Activated CD4-positive, alpha-beta T cell treated with anti-CD3 and anti-CD28 coated beads for 48 hours (primary cell): ENCODE measurements at regions not wholly inside any gene's neighbourhood (a gene's known extent, or its start where the extent isn't known, plus 50 kb on each side); places are given as distances from the start of the nearest gene placed in this dataset.
"Not testable (repeated sequence)": the region's sequence is repeated elsewhere in the genome, so short reads cannot be mapped to it uniquely, and the experiment has no call there.

Experiments used
- DNase-seq: peaks from one replicate; pipeline ENCODE4 v3.0.0-alpha.2; 2020

DNA sequence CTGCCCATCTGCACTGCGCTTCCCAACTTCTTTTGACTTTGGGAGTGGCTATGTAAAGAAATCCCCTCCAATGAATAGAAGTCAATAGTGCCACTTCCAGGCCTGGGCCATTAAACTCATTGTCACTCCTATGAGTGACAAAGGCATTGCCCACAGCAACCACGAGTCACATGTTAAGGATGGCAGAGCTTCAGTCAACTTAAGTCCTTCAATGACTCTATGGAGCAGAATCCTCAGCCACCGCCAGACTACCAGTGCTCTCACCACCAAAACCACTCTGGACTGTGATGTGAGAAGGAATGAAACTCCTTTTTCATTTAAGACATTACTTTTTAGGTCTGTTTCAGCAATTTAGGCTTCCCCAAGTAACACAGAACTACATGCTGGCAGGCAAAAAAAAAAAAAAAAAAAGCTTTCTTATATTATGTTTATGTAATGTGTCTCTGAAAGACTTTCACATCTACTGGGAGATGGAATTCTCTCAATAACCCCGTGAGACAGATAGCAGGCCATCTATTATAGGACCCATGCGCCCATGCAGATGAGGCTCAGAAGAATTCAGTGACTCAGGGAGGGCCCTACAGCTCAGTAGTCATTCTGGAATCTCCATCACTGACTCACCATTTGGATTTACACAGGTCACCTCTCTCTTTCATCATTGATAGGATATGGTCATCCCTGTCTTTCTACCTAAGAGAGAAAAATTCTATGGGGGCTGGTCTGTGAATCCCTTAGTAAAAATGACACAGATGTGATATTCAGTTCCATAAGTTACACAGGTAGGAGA lies 180.5 kb downstream of the CEMIP2 start:
- peak; percentile 31 for DNase-seq

DNA sequence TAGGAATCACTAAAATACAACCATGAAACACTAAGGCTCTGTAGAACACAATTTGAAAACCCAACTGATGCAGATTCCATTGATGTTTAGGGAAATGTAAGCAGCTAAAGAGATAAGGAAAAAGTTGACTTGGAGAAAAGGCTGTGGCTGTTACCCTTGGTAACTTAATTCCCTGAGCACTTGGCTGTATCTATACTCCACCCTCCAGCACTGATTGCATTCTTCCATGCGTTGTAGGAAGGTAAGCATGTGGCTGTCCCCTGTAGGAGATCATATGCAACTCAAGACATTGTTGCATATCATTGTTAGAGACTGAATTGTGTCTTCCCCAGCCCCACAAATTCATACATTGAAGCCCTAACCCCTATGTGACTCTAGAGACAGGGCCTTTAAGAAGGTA lies 184.5 kb downstream of the CEMIP2 start:
- DNase-seq = no peak

DNA sequence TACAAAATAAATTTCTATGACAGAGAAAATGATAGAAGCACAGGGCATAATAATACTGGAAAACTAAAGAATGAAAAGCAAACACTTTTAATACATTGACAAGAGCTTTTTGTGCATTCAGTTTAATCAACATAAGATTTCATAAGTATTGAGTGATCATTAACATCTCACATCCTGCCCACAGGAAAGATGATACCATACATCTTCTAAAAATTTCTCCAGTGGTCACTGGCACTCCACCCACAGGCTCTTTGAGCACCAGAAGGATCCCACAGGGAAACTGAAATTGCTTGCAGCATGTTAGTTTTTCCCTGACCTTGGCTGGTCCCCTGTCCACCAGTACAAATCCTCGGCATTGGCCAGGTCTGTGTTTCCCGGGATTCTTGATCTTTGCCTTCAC lies 186.0 kb downstream of the CEMIP2 start:
- DNase-seq = no peak

DNA sequence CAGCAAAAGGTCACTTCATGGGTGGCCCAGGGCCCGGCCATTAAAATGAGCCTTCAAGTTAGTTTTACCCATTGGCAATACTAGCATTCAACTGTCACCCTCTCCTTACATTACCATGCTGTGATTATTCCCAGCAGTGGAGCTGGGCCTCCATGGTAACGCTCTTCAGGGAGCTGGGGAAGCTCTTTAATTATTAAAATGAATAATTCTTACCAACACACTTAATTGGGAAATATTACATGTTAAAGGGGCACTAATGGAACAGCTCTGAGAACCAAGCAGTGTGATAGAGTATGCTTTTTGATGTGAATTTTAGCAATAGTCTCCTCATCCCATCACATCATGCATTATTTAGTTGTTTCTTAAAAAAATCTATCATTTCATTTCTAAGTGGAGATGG lies 187.2 kb downstream of the CEMIP2 start:
- DNase-seq = no peak

DNA sequence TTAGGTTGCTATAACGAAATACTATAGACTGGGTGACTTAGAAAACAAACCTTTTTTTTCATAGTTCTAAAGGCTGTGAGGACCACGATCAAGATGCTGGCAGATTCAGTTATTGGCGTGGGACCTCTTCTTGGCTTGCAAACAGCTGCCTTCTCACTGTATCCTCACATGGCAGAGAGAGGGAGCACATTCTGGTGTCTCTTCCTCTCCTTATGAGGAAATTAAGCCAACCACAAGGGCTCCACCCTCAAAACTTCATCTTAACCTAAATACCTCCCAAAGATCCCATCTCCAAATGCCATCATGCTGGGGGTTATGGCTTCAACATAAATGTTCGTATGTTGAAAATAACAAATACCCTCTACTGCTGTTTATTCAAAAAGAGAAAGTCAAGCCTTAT lies 197.1 kb downstream of the CEMIP2 start:
- no peak for DNase-seq

DNA sequence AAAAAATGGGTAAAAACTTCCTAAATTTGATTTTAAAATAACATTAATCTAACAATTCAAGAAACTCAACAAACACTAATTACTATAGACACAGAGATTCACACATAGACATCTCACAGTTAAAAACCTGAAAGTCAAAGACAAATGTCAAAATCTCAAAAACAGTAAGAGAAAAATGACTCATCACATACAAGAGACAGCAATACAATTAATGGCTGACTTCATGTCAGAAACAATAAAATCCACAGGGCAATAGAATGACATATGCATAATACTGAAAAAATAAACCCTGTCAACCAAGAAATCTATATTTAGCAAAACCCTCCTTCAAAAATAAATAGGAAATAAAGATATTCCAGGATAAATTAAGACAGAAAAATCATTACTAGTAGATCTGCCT lies 200.4 kb downstream of the CEMIP2 start:
- no peak for DNase-seq

DNA sequence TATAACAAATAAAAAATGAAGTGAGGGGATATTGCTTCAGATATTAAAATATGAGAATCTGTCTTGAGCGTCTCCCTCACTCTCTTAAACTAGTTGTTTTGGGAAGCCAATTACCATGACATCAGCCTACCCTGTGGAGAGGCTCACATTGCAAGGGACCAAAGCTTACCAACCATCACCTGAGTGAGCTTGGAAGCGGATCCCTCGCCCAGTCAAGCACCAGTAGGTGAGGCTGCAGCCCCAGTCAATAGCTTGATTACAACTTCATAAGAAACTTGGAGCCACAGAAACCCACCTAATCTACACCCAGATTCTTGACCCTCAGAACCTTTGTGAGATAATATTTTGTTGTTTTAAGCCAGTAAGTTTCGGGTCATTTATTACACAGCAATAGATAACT lies 206.2 kb downstream of the CEMIP2 start:
- no peak for DNase-seq

DNA sequence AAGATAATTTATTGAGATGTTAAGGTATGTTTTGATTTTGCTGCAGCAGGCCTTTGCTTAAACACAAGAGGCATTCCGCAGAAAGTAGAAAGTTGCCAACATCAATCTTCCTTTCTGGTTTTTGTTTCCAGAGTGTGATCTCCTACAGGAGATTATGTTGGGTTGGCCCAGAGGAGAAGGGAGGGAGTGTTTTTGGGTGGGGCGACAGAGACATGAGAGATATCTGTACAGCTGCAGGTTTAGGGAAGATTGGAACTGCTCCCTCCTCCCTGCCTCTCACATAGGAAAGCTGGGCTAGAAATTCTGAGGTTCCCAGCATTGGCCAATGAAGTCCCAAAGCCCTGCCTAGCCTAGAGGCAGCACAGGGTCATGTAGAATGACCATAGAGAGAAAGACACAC lies 211.0 kb downstream of the CEMIP2 start:
- no peak for DNase-seq

DNA sequence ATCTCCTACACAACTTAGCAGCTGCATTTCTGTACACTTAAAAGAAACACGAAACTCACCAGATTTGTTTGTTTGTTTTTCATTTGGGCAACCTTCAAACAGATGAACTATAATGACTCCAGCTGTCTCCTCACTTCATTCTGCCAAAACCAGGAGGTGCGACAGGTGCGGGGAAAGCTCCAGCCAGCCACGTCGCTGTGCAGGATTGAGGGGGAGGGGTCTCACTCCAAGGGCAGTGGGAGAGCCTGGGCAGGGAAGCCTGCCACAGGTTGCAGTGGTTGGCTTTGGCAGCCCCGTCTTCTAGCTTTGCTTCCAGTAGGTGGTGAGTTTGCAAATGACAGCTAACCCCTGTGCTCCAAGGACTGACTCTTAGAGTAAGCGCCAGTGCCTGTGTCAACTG lies 215.8 kb downstream of the CEMIP2 start:
- DNase-seq = no peak

DNA sequence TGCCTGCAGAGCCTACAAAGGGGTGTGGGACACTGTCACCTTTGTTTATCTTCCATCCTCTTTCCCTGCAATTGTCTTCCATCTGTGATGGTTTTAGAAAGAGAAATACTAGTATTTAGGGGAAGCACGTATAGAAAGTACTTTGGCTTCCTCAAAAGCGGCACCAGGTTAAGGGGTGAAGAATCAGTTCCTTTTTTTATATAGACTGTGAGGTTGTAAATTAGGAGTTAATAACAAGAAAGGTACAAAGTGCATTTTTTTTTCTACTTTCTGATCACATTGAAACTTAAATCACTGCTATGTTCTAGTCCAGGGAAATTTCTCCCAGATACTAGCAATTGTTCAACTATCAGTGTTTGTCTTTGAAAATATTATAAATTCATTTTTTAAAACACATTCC lies 219.3 kb downstream of the CEMIP2 start:
- DNase-seq = no peak

DNA sequence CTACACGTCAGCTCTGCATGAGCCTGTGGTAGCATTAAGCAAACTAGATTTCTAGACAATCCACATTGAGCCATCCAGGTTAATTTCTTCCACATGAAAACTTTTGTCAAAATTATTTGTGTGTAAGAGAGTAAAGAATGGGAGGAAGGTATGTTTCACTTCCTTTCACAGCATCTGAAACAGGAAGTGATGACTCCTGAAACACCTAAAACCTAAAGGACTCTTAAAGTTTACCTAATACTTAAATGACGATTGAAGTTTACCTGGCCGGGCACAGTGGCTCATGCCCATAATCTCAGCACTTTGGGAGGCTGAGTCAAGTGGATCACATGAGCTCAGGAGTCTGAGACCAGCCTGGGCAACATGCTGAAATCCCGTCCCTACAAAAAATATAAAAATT lies 223.8 kb downstream of the CEMIP2 start:
- DNase-seq = no peak

DNA sequence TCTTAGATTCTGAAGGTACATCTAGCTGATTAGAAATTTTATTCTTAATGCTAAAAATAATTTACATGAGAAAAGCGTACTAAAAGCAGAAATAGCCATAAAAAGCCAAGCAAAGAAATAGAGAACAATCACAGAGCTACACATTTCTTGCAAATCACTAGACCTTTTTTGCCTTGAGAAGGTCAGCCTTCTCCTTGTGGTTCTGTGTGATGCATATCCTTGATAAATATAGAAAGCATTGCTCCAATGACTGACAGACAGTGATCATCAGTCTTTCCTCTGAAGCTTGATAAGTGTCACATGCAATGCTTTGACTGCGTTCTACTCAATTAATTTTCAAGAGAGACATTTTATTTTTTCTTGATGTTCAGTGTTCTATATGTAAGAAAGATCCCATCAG lies 226.9 kb downstream of the CEMIP2 start:
- no peak for DNase-seq

DNA sequence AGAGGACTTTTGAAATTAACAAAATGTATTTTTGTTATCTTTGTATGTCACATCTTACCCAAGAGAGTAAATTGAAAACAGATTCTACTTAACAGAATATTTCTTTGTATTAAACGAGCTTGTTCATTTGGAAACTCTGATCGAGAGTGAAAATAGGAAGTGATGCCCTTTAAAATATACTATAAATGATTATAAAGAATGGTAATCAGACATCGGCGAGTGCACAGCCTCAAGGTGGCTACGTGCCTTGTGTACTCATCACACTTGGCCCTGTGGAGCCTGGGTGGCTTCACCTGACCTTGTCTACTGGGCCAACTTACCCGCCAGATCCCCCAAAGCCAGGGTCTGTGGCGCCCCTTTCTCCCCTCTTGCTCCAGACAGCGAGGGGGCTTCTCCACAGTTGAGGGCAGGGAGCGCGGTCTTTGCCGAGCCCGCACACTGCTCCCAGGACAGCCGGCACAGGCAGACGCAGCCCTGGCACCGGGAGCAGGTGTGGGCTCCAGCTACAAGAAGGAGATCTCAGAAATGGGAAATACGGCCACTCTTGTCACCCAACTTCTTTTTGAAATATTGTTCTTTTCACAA lies 243.2 kb downstream of the CEMIP2 start:
- no peak for DNase-seq

DNA sequence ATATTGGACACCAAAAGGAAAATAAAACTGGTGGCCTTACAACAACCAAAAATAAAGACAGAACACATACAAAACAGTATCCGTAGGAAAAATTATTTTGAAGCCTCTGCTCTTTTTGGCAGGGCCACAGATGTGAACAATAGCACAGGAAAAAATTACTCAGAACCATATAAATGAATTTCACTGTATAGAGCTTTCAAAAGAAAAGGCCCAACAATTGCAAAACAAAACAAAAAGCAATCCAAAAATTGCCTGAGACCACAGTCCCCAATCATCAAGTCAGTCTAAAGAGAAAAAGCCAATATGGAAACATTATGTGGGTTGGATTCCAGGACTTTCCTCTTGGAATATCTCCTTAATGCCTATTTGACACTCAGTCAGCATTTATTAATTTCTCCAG lies 243.8 kb downstream of the CEMIP2 start:
- no peak for DNase-seq

DNA sequence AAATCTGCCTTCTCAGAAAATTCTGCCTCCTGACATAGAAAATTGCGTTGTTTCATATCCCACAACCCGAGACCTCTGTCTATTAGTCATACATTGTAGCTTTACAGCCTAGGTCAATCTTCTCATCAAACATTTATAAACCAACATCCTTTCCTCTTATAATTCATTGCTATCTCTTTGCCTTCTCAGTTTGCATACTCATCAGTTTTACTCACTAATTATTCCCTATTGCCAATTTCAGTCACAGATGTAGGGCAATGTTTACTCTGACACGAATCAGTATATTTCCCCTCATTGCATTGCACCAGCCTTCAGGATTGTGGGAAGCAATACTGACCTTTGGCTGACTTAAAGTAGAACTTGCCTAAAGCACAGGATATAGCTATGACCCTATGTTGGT lies 247.2 kb downstream of the CEMIP2 start:
- no peak for DNase-seq

DNA sequence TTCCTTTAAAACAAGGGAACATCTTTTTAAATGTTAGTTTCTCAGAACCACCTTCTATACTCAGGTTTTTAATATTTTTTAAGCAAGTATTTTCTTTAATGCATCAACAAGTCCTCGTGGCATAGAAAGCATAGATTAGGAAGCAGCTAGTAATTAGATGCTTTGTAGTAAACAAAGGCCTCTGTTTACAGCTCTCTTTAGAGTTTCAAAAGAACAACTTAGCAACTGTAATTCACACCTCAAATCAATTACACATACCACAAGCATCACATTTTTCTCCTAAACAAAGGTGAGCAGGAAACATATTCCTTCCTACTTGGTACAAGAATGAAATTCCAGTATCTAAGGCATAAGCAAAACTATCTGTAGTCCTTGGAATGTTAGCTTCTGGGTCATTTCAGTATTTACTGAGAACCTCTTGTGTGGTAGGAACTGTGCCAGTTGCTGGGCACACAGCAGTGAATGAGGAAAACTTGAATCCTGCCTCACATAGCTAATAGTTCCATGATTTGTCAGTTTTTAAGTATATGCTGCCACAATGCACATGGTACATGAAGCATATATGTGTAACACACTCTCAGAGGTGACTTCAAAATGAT lies 249.1 kb downstream of the CEMIP2 start:
- DNase-seq = no peak

DNA sequence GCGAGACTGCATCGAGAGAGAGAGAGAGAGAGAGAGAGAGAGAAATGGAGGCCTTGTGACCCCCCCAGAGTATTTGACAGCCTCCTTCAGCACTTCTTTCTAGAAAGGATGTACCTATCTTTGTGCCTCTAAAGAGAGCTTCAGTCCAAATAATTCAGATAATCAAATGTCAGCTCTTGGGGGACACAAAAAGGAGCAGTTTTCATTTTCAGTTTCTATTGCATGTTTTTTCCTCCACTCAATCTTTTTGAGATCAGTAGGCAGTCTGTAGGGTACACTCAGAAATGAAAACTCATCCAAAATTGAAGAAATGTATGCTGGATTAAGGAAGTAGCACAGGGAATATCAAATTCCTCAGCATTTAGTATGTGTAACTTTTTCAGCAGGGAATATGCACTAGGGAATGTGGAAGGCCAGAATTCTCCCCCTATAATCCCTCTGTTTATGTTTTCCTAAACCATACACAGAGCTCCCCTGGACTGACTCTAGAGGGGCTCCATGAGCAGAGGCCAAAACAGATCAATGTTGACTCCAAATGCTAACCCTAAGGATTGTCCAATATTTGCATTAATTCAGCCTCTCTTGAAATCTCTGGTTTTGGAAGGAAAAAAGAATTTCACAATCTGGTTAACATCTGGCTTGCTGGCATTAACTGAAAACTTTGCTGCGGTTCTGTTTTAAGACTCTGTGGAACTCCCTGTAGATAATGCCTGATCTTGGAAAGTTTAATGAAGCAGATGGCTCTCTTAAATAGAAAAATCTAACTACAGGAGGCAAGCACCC lies 250.1 kb downstream of the CEMIP2 start:
- no peak for DNase-seq

DNA sequence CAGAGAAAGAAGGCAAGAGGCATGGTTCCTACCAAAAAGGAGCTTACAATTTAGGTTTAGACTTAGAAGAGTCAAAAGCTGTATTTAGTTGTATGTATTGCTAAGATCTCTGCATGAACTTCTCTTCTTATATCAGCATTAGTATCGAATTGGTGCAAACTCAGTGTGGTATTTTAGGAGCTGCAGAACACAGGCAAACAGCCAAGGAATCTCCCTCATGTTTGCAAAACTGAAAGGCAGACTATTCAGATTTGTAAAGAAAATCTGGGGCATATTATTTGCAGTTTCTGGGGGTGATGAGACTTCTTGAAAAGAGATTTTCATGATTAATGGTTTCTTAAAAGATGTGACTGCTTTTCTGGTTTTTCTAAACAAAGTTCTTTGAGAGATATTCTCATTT lies 252.7 kb downstream of the CEMIP2 start:
- no peak for DNase-seq

DNA sequence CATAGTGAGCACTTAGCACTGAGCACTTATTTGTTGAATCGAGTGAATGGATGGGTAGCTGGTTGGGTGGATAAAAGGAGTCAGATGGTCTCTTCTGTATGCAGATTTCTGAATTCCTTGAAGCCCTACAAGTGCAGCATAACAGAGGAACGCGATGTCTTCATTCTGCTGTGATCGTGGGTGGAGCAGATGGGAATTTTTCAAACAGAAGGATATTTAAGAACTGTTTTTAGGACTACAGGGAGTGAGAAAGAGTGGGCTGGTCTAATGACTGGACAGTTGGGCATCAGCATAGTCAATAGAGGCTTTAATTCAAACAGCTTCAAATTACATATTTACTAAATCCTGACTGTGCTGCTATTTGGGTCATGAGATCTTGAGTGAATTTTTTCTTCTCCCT lies 253.2 kb downstream of the CEMIP2 start:
- no peak for DNase-seq

DNA sequence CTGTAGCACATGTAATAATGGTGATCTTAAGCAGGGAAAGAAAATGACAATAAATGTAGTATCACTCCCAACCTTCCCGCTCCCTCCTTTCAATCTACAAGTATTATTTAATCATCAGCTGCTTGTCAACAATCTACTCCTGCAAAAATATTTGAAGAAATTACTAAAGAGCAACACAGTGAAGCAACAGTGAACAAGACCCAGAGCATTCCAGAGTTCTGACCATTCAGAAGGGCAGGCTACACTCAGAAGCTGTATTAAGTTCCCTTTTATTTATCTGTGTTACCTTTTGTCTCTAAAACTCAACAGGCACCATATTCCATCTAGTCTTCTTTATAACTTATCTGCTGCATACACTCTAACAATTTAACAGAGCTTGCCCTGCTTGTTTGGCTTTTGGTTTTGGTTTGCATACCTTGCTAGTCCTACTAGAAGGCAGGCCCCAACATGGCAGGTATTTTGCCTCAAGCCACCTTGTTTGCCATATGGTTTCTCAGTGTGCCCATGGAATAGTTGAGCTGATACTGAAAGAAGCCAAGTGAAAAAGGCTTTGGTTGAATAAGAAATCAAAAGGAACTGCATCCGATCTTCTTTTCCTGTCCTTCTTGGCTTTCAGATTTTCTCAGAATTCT lies 253.9 kb downstream of the CEMIP2 start:
- DNase-seq = no peak

DNA sequence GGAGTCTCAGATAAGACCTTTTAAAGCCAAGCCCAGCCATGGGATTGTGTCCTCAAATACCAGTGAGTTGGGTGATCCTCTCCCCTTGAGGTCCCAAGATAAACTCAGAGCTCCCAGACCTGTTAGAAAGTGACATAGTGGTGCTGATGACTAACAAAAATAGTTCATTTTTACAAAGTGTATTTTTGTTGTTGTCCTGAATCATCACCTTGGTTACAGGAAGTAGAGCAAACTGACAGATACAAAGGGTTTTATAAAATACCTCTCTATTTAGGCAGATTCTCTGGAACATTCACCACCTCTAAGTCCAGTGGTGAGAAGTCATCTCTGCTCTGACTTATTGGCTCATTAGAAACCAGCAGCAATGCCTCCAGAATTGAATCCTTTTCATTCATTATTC lies 259.3 kb downstream of the CEMIP2 start:
- no peak for DNase-seq

DNA sequence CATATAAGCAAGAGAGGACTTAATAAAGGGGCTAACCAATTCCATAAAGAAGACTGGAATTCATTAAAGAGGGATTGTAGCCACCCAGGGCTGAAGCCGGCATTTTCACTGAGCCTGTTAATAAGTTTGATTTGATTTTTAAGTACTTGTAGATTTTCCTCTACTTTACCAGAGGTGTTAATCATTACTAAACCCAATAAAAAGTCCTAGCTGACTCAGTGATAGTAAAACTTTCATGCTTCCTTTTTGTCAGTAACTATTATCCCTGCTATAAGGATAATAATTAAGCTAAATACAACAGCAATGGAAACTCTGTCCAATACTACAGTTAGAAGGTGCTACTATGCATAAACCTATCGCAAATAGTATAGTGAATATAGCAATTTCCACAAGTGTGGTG lies 260.2 kb downstream of the CEMIP2 start:
- DNase-seq = not testable (repeated sequence)

DNA sequence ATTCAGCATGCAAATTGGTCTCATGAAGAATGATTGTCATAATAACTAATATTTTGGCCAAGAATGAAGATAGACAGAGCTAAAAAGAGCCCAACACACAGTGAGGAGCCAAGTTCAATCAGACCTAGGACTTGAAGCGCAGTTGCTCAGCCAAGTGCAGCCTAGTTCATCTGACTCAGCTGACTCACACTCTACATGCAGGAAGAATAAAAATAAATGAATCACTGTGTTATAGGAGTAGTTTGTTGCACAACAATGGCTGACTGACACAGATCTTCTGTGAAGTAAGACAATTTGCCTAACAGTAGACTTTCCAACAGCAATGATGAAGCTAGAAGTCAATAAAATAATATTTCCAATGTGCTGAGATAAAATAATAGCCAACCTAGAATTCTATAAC lies 261.5 kb downstream of the CEMIP2 start:
- DNase-seq = no peak
